Ishikawa (cell line): ENCODE measurements at regions not wholly inside any gene's neighbourhood (a gene's known extent, or its start where the extent isn't known, plus 50 kb on each side); places are given as distances from the start of the nearest gene placed in this dataset.

Experiments used
- CEBPB ChIP-seq: IDR thresholded peaks from 2 replicates; pipeline ENCODE4 v1.6.1; 2012
- CREB1 ChIP-seq: IDR thresholded peaks from 2 replicates; pipeline ENCODE4 v1.6.1; 2012; ENCODE audit warnings: low read depth
- EGR1 ChIP-seq: IDR thresholded peaks from 2 replicates; pipeline ENCODE4 v1.6.1; 2012
- EP300 ChIP-seq: IDR thresholded peaks from 2 replicates; pipeline ENCODE4 v1.6.1; 2012; ENCODE audit warnings: borderline replicate concordance
- FOXM1 ChIP-seq: IDR thresholded peaks from 2 replicates; pipeline ENCODE4 v1.6.1; 2012; ENCODE audit warnings: low read depth, borderline replicate concordance
- MAX ChIP-seq: IDR thresholded peaks from 2 replicates; pipeline ENCODE4 v1.6.1; 2012
- NFIC ChIP-seq: IDR thresholded peaks from 2 replicates; pipeline ENCODE4 v1.6.1; 2012
- RAD21 ChIP-seq: IDR thresholded peaks from 2 replicates; pipeline ENCODE4 v1.6.1; 2012; ENCODE audit warnings: low read depth
- REST ChIP-seq: IDR thresholded peaks from 2 replicates; pipeline ENCODE4 v1.6.1; 2012; ENCODE audit warnings: low read depth, mild to moderate bottlenecking
- TAF1 ChIP-seq: IDR thresholded peaks from 2 replicates; pipeline ENCODE4 v1.6.1; 2012; ENCODE audit warnings: low read depth, mild to moderate bottlenecking
- TCF12 ChIP-seq: IDR thresholded peaks from 2 replicates; pipeline ENCODE4 v1.6.1; 2012; ENCODE audit warnings: low read depth
- TEAD4 ChIP-seq: IDR thresholded peaks from 2 replicates; pipeline ENCODE4 v1.6.1; 2012
- USF1 ChIP-seq: IDR thresholded peaks from 2 replicates; pipeline ENCODE4 v1.6.1; 2012
- YY1 ChIP-seq: IDR thresholded peaks from 2 replicates; pipeline ENCODE4 v1.6.1; 2012; ENCODE audit warnings: low read depth
- ZBTB7A ChIP-seq: IDR thresholded peaks from 2 replicates; pipeline ENCODE4 v1.6.1; 2012; ENCODE audit warnings: low read depth

GRCh38 chr6:77021232-77021631 lies 442.1 kb downstream of the HTR1B start:
- TF ChIP-seq FOXM1 (no peak), ZBTB7A (no peak), TCF12 (no peak), NFIC (no peak)

GRCh38 chr6:77019081-77019480 lies 444.2 kb downstream of the HTR1B start:
- TF ChIP-seq REST, result no peak
- no peak for TF ChIP-seq YY1
- no peak for TF ChIP-seq TAF1
- TF ChIP-seq TEAD4, result no peak
- TF ChIP-seq MAX, result no peak
- TF ChIP-seq ZBTB7A, result no peak
- no peak for TF ChIP-seq EGR1
- TF ChIP-seq NFIC, result no peak

GRCh38 chr6:77017537-77017936 lies 445.8 kb downstream of the HTR1B start:
- TF ChIP-seq NFIC, result no peak
- TF ChIP-seq CEBPB, result no peak
- TF ChIP-seq TAF1, result no peak
- no peak for TF ChIP-seq USF1
- no peak for TF ChIP-seq EGR1
- TF ChIP-seq FOXM1, result no peak
- TF ChIP-seq REST, result no peak
- TF ChIP-seq YY1, result no peak
- TF ChIP-seq CREB1, result no peak
- TF ChIP-seq ZBTB7A, result no peak
- TF ChIP-seq RAD21, result no peak

- no peak for TF ChIP-seq EGR1
- no peak for TF ChIP-seq USF1
- no peak for TF ChIP-seq CREB1
- no peak for TF ChIP-seq EP300
- no peak for TF ChIP-seq RAD21
- no peak for TF ChIP-seq FOXM1
Observed at GRCh38 chr6:77015350-77015749, 447.9 kb downstream of the HTR1B start.

- no peak for TF ChIP-seq MAX
- no peak for TF ChIP-seq REST
- no peak for TF ChIP-seq TCF12
- no peak for TF ChIP-seq CREB1
Observed at GRCh38 chr6:77011929-77012545, 451.3 kb downstream of the HTR1B start.
